ENCODE measurements at regions not wholly inside any gene's neighbourhood (a gene's known extent, or its start where the extent isn't known, plus 50 kb on each side); places are given as distances from the start of the nearest gene placed in this dataset.

GRCh38 chr3:17980863-17981262, 238.4 kb upstream of the TBC1D5 start:
- Histone ChIP-seq H3K9me3 (ENCODE audit: control insufficient read depth in 2 of 2, insufficient read depth in 1 of 2, low read depth in 1 of 2, low read length in 1 of 2) (no peaks in the 10 kb centered on the region), H3K4me1 (ENCODE audit: control insufficient read depth in 2 of 2, insufficient read depth in 2 of 2, low read length in 1 of 2) (no peaks in the 10 kb centered on the region), H3K36me3 (ENCODE audit: control insufficient read depth in 2 of 2, insufficient read depth in 2 of 2, low read length in 1 of 2) (no peaks in the 10 kb centered on the region), H3K27ac (ENCODE audit: low read depth in 2 of 2, low read length in 1 of 2) (no peak overlapping the region), H3K27me3 (ENCODE audit: control insufficient read depth in 1 of 2, insufficient read depth in 2 of 2, low read length in 2 of 2) (no peaks in the 10 kb centered on the region), H3K4me3 (ENCODE audit: low read depth in 1 of 2, low read length in 2 of 2) (no peak overlapping the region)
- WGBS, 2 donors = 77 to 83% methylated on average over 2 of the region's 2 CpGs

GRCh38 chr3:17979911-17980310, 237.5 kb upstream of the TBC1D5 start:
- H3K9me3 ChIP-seq (ENCODE audit: control insufficient read depth in 2 of 2, insufficient read depth in 1 of 2, low read depth in 1 of 2, low read length in 1 of 2) = no peaks in the 10 kb centered on the region
- no peaks in the 10 kb centered on the region for H3K27me3 ChIP-seq (ENCODE audit: control insufficient read depth in 1 of 2, insufficient read depth in 2 of 2, low read length in 2 of 2)
- H3K27ac ChIP-seq (ENCODE audit: low read depth in 2 of 2, low read length in 1 of 2) = no peak overlapping the region
- no peaks in the 10 kb centered on the region for H3K4me1 ChIP-seq (ENCODE audit: control insufficient read depth in 2 of 2, insufficient read depth in 2 of 2, low read length in 1 of 2)
- H3K4me3 ChIP-seq (ENCODE audit: low read depth in 1 of 2, low read length in 2 of 2) = no peak overlapping the region
- no peaks in the 10 kb centered on the region for H3K36me3 ChIP-seq (ENCODE audit: control insufficient read depth in 2 of 2, insufficient read depth in 2 of 2, low read length in 1 of 2)
- 80 to 81% methylated on average over 3 of the region's 3 CpGs for WGBS, 2 donors

- Histone ChIP-seq H3K4me1 (ENCODE audit: control insufficient read depth in 2 of 2, insufficient read depth in 2 of 2, low read length in 1 of 2) (no peaks in the 10 kb centered on the region), H3K9me3 (ENCODE audit: control insufficient read depth in 2 of 2, insufficient read depth in 1 of 2, low read depth in 1 of 2, low read length in 1 of 2) (no peaks in the 10 kb centered on the region), H3K27ac (ENCODE audit: low read depth in 2 of 2, low read length in 1 of 2) (no peak overlapping the region), H3K4me3 (ENCODE audit: low read depth in 1 of 2, low read length in 2 of 2) (no peak overlapping the region), H3K36me3 (ENCODE audit: control insufficient read depth in 2 of 2, insufficient read depth in 2 of 2, low read length in 1 of 2) (no peaks in the 10 kb centered on the region), H3K27me3 (ENCODE audit: control insufficient read depth in 1 of 2, insufficient read depth in 2 of 2, low read length in 2 of 2) (no peaks in the 10 kb centered on the region)
- 58 to 65% methylated on average over 2 of the region's 2 CpGs for WGBS, 2 donors
These were observed 236.8 kb upstream of the TBC1D5 start for GRCh38 chr3:17979252-17979651.

GRCh38 chr3:17974206-17974841, 231.9 kb upstream of the TBC1D5 start:
- H3K27ac ChIP-seq (ENCODE audit: low read depth in 2 of 2, low read length in 1 of 2) = no peak overlapping the region
- no peaks in the 10 kb centered on the region for H3K4me1 ChIP-seq (ENCODE audit: control insufficient read depth in 2 of 2, insufficient read depth in 2 of 2, low read length in 1 of 2)
- no peaks in the 10 kb centered on the region for H3K36me3 ChIP-seq (ENCODE audit: control insufficient read depth in 2 of 2, insufficient read depth in 2 of 2, low read length in 1 of 2)
- no peak overlapping the region for H3K4me3 ChIP-seq (ENCODE audit: low read depth in 1 of 2, low read length in 2 of 2)
- no peaks in the 10 kb centered on the region for H3K27me3 ChIP-seq (ENCODE audit: control insufficient read depth in 1 of 2, insufficient read depth in 2 of 2, low read length in 2 of 2)
- WGBS, 2 donors = 90 to 94% methylated on average over 1 of the region's 1 CpG
- H3K9me3 ChIP-seq (ENCODE audit: control insufficient read depth in 2 of 2, insufficient read depth in 1 of 2, low read depth in 1 of 2, low read length in 1 of 2) = no peaks in the 10 kb centered on the region

- no peaks in the 10 kb centered on the region for H3K9me3 ChIP-seq (ENCODE audit: control insufficient read depth in 2 of 2, insufficient read depth in 1 of 2, low read depth in 1 of 2, low read length in 1 of 2)
These were observed 230.8 kb upstream of the TBC1D5 start for GRCh38 chr3:17972959-17973906.

GRCh38 chr3:17972476-17972875, 230.0 kb upstream of the TBC1D5 start:
- H3K36me3 ChIP-seq (ENCODE audit: control insufficient read depth in 2 of 2, insufficient read depth in 2 of 2, low read length in 1 of 2) = no peaks in the 10 kb centered on the region
- 53 to 54% methylated on average over 1 of the region's 1 CpG for WGBS, 2 donors
- no peak overlapping the region for H3K27ac ChIP-seq (ENCODE audit: low read depth in 2 of 2, low read length in 1 of 2)
- H3K9me3 ChIP-seq (ENCODE audit: control insufficient read depth in 2 of 2, insufficient read depth in 1 of 2, low read depth in 1 of 2, low read length in 1 of 2) = no peaks in the 10 kb centered on the region
- no peaks in the 10 kb centered on the region for H3K27me3 ChIP-seq (ENCODE audit: control insufficient read depth in 1 of 2, insufficient read depth in 2 of 2, low read length in 2 of 2)
- H3K4me3 ChIP-seq (ENCODE audit: low read depth in 1 of 2, low read length in 2 of 2) = no peak overlapping the region
- no peaks in the 10 kb centered on the region for H3K4me1 ChIP-seq (ENCODE audit: control insufficient read depth in 2 of 2, insufficient read depth in 2 of 2, low read length in 1 of 2)

More at GRCh38 chr3:17972959-17973906, 230.8 kb upstream of the TBC1D5 start:
- Histone ChIP-seq H3K4me3 (ENCODE audit: low read depth in 1 of 2, low read length in 2 of 2) (no peak overlapping the region), H3K36me3 (ENCODE audit: control insufficient read depth in 2 of 2, insufficient read depth in 2 of 2, low read length in 1 of 2) (no peaks in the 10 kb centered on the region), H3K4me1 (ENCODE audit: control insufficient read depth in 2 of 2, insufficient read depth in 2 of 2, low read length in 1 of 2) (no peaks in the 10 kb centered on the region), H3K27ac (ENCODE audit: low read depth in 2 of 2, low read length in 1 of 2) (no peak overlapping the region), H3K27me3 (ENCODE audit: control insufficient read depth in 1 of 2, insufficient read depth in 2 of 2, low read length in 2 of 2) (no peaks in the 10 kb centered on the region)
- WGBS, 2 donors = 45 to 52% methylated on average over 10 of the region's 10 CpGs

GRCh38 chr3:17972030-17972429, 229.6 kb upstream of the TBC1D5 start:
- Histone ChIP-seq H3K36me3 (ENCODE audit: control insufficient read depth in 2 of 2, insufficient read depth in 2 of 2, low read length in 1 of 2) (no peaks in the 10 kb centered on the region), H3K27me3 (ENCODE audit: control insufficient read depth in 1 of 2, insufficient read depth in 2 of 2, low read length in 2 of 2) (no peaks in the 10 kb centered on the region), H3K27ac (ENCODE audit: low read depth in 2 of 2, low read length in 1 of 2) (no peak overlapping the region), H3K4me3 (ENCODE audit: low read depth in 1 of 2, low read length in 2 of 2) (no peak overlapping the region), H3K9me3 (ENCODE audit: control insufficient read depth in 2 of 2, insufficient read depth in 1 of 2, low read depth in 1 of 2, low read length in 1 of 2) (no peaks in the 10 kb centered on the region), H3K4me1 (ENCODE audit: control insufficient read depth in 2 of 2, insufficient read depth in 2 of 2, low read length in 1 of 2) (no peaks in the 10 kb centered on the region)
- 74 to 83% methylated on average over 1 of the region's 1 CpG for WGBS, 2 donors

- H3K27ac ChIP-seq (ENCODE audit: low read depth in 2 of 2, low read length in 1 of 2) = no peak overlapping the region
- no peaks in the 10 kb centered on the region for H3K4me1 ChIP-seq (ENCODE audit: control insufficient read depth in 2 of 2, insufficient read depth in 2 of 2, low read length in 1 of 2)
- H3K4me3 ChIP-seq (ENCODE audit: low read depth in 1 of 2, low read length in 2 of 2) = no peak overlapping the region
- H3K9me3 ChIP-seq (ENCODE audit: control insufficient read depth in 2 of 2, insufficient read depth in 1 of 2, low read depth in 1 of 2, low read length in 1 of 2) = no peaks in the 10 kb centered on the region
- H3K27me3 ChIP-seq (ENCODE audit: control insufficient read depth in 1 of 2, insufficient read depth in 2 of 2, low read length in 2 of 2) = no peaks in the 10 kb centered on the region
- 52 to 67% methylated on average over 3 of the region's 3 CpGs for WGBS, 2 donors
- no peaks in the 10 kb centered on the region for H3K36me3 ChIP-seq (ENCODE audit: control insufficient read depth in 2 of 2, insufficient read depth in 2 of 2, low read length in 1 of 2)
These were observed 227.6 kb upstream of the TBC1D5 start for GRCh38 chr3:17969985-17970568.

GRCh38 chr3:17969244-17969643, 226.8 kb upstream of the TBC1D5 start:
- WGBS, 2 donors = 96 to 98% methylated on average over 3 of the region's 3 CpGs
- no peaks in the 10 kb centered on the region for H3K9me3 ChIP-seq (ENCODE audit: control insufficient read depth in 2 of 2, insufficient read depth in 1 of 2, low read depth in 1 of 2, low read length in 1 of 2)
- H3K36me3 ChIP-seq (ENCODE audit: control insufficient read depth in 2 of 2, insufficient read depth in 2 of 2, low read length in 1 of 2) = no peaks in the 10 kb centered on the region
- no peaks in the 10 kb centered on the region for H3K27me3 ChIP-seq (ENCODE audit: control insufficient read depth in 1 of 2, insufficient read depth in 2 of 2, low read length in 2 of 2)
- no peak overlapping the region for H3K27ac ChIP-seq (ENCODE audit: low read depth in 2 of 2, low read length in 1 of 2)
- no peak overlapping the region for H3K4me3 ChIP-seq (ENCODE audit: low read depth in 1 of 2, low read length in 2 of 2)
- H3K4me1 ChIP-seq (ENCODE audit: control insufficient read depth in 2 of 2, insufficient read depth in 2 of 2, low read length in 1 of 2) = no peaks in the 10 kb centered on the region

Data from esophagus (tissue), 2 donors.